HCT116 (cell line): ENCODE measurements at regions not wholly inside any gene's neighbourhood (a gene's known extent, or its start where the extent isn't known, plus 50 kb on each side); places are given as distances from the start of the nearest gene placed in this dataset.

Source experiments
- ATAC-seq: fragments of 200-7000 bp; cut with Tn5 transposase; 2 replicates; pipeline ENCODE4 v1.9.1; 2020; ENCODE audit warnings: mild to moderate bottlenecking, moderate library complexity
- BruUV-seq: library from RNA; stranded (reverse); fragments of 400-500 nt; replicated peaks from 2 replicates; lab custom pipeline; 2021; lab: Mats Ljungman, UMichigan
- CTCF ChIA-PET: fragments of 300-600 bp; sonication (Branson Sonifier 250); formaldehyde crosslinking; loops from one replicate; lab custom pipeline; 2021; ENCODE audit warnings: antibody characterized with exemption; lab: Charles Lee
- POLR2A ChIA-PET: fragments of 300-600, 350-600 bp; sonication (Branson Sonifier 250); formaldehyde crosslinking; loops from one replicate; lab custom pipeline; 2021; ENCODE audit warnings: antibody characterized with exemption; lab: Charles Lee
- RAD21 ChIA-PET, 2 experiments: fragments of 300-600 bp; sonication (Branson Sonifier 250); formaldehyde crosslinking; loops; one replicate each; lab custom pipeline; 2023; ENCODE audit warnings: low total read pairs in 2 of 2; ENCODE audit not compliant: uncharacterized antibody in 2 of 2, unreplicated experiment in 2 of 2, low non-redundant PET in 1 of 2; lab: Charles Lee
- DNase-seq: peaks from one replicate; pipeline ENCODE4 v3.0.0-alpha.2; 2010; ENCODE audit warnings: low read depth, low spot score
- H2AFZ ChIP-seq: fragments of 200-600 bp; shearing (Covaris generic), sonication (generic); 2 replicates; pipeline ENCODE4 v1.6.1; 2017; ENCODE audit warnings: low read depth, mixed run types, mixed read lengths, antibody characterized with exemption, low read length; ENCODE audit not compliant: poor library complexity, severe bottlenecking
- H3K27ac ChIP-seq: 2 replicates; pipeline ENCODE4 v1.5.1; 2012; ENCODE audit warnings: low read depth, low read length
- H3K27me3 ChIP-seq: fragments of 200-600 bp; sonication (generic); 2 replicates; pipeline ENCODE4 v1.6.1; 2016; ENCODE audit warnings: mixed run types, low read length, mixed read lengths; ENCODE audit not compliant: insufficient read depth
- H3K36me3 ChIP-seq, 2 experiments: fragments of 200-500 bp in 1 of 2; fragments of 200-600 bp in 1 of 2; sonication (Bioruptor generic) in 1 of 2; sonication (generic) in 1 of 2; 2 replicates each; pipeline versions ENCODE4 v1.5.1 to v1.6.1; 2014 to 2016; ENCODE audit warnings: low read length in 2 of 2, inconsistent platforms in 1 of 2, mixed read lengths in 1 of 2, mixed run types in 1 of 2; ENCODE audit not compliant: insufficient read depth in 2 of 2, control insufficient read depth in 1 of 2
- H3K4me1 ChIP-seq, 2 experiments: fragments of 200-600 bp in 1 of 2; sonication (generic) in 1 of 2; 2 replicates each; pipeline versions ENCODE4 v1.5.1 to v1.6.1; 2012 to 2017; ENCODE audit warnings: low read length in 2 of 2, inconsistent platforms in 1 of 2, mild to moderate bottlenecking in 1 of 2, mixed read lengths in 1 of 2, mixed run types in 1 of 2, moderate library complexity in 1 of 2; ENCODE audit not compliant: insufficient read depth in 2 of 2, control insufficient read depth in 1 of 2
- H3K4me2 ChIP-seq: fragments of 200-600 bp; sonication (generic); 2 replicates; pipeline ENCODE4 v1.6.1; 2017; ENCODE audit warnings: mixed run types, low read length, mixed read lengths
- H3K4me3 ChIP-seq, 2 experiments: fragments of 200-600 bp in 1 of 2; sonication (generic) in 1 of 2; replicated peaks in 1 of 2; 2 replicates each; pipeline ENCODE4 v1.5.1; 2011 to 2016; ENCODE audit warnings: low read length in 2 of 2, control low read depth in 1 of 2, low read depth in 1 of 2, mild to moderate bottlenecking in 1 of 2, mixed read lengths in 1 of 2, mixed run types in 1 of 2
- H3K79me2 ChIP-seq: fragments of 200-600 bp; sonication (generic); 2 replicates; pipeline ENCODE4 v1.6.1; 2017; ENCODE audit warnings: mild to moderate bottlenecking, mixed run types, low read length, moderate library complexity, mixed read lengths; ENCODE audit not compliant: insufficient read depth
- H3K9ac ChIP-seq: fragments of 200-600 bp; sonication (generic); 2 replicates; pipeline ENCODE4 v1.6.1; 2016; ENCODE audit warnings: low read length, mixed read lengths
- H3K9me2 ChIP-seq: fragments of 200-600 bp; sonication (generic), shearing (Covaris generic); 2 replicates; pipeline ENCODE4 v1.6.1; 2017; ENCODE audit warnings: mixed run types, mild to moderate bottlenecking, moderate library complexity; ENCODE audit not compliant: insufficient read depth
- H3K9me3 ChIP-seq, 2 experiments: fragments of 200-500 bp in 1 of 2; fragments of 200-600 bp in 1 of 2; sonication (Bioruptor generic) in 1 of 2; sonication (generic) in 1 of 2; 2 replicates each; pipeline ENCODE4 v1.6.1; 2014 to 2017; ENCODE audit warnings: low read length in 2 of 2, mixed read lengths in 2 of 2, inconsistent platforms in 1 of 2, low read depth in 1 of 2, mild to moderate bottlenecking in 1 of 2, mixed run types in 1 of 2, moderate library complexity in 1 of 2; ENCODE audit not compliant: control insufficient read depth in 1 of 2, insufficient read depth in 1 of 2
- H4K20me1 ChIP-seq: fragments of 200-600 bp; sonication (generic), shearing (Covaris generic); 2 replicates; pipeline ENCODE4 v1.6.1; 2017; ENCODE audit warnings: mixed run types, mild to moderate bottlenecking, moderate library complexity; ENCODE audit not compliant: insufficient read depth
- CEBPB ChIP-seq: IDR thresholded peaks from 2 replicates; pipeline ENCODE4 v1.6.1; 2012; ENCODE audit warnings: low read depth
- EZH2 ChIP-seq: fragments of 200-600 bp; sonication (generic); IDR thresholded peaks from 2 replicates; pipeline ENCODE4 v1.6.1; 2017; ENCODE audit warnings: antibody characterized with exemption, mixed run types
- FOSL1 ChIP-seq: IDR thresholded peaks from 2 replicates; pipeline ENCODE4 v1.6.1; 2012; ENCODE audit warnings: low read depth
- POLR2AphosphoS5 ChIP-seq: IDR thresholded peaks from 2 replicates; pipeline ENCODE4 v1.6.1; 2011; ENCODE audit warnings: mild to moderate bottlenecking, low read depth, low read length, moderate library complexity
- SP1 ChIP-seq: IDR thresholded peaks from 2 replicates; pipeline ENCODE4 v1.6.1; 2012; ENCODE audit warnings: low read depth
- TCF7L2 ChIP-seq: IDR thresholded peaks from 2 replicates; pipeline ENCODE4 v1.7.0; 2011; ENCODE audit warnings: borderline replicate concordance, inconsistent platforms; ENCODE audit not compliant: insufficient read depth, insufficient read length; ENCODE audit errors: extremely low read depth
- YY1 ChIP-seq: IDR thresholded peaks from 2 replicates; pipeline ENCODE4 v1.6.1; 2011; ENCODE audit warnings: low read length, low read depth, moderate library complexity, mild to moderate bottlenecking; ENCODE audit not compliant: insufficient replicate concordance; ENCODE audit errors: extremely low read depth
- ZNF274 ChIP-seq: fragments of 200-500 bp; sonication (Bioruptor generic); IDR thresholded peaks from 2 replicates; pipeline ENCODE4 v1.6.1; 2014; ENCODE audit warnings: mild to moderate bottlenecking, low read depth, low read length, inconsistent platforms
- intact Hi-C: fragments of 100-400 bp; cut with micrococcal nuclease; formaldehyde crosslinking; loops from 2 replicates; pipeline ENCODE4 v1.10.0; 2022
- TF ChIP-seq, protein P1 (sequence below), 3 experiments: fragments of 200-600 bp in 1 of 3; sonication (generic) in 1 of 3; IDR thresholded peaks in 2 of 3; conservative IDR thresholded peaks in 1 of 3; 2 replicates each; pipeline ENCODE4 v1.5.1; 2012 to 2017; ENCODE audit warnings: low read depth in 2 of 3, low read length in 2 of 3, antibody characterized with exemption in 1 of 3, borderline replicate concordance in 1 of 3, control low read depth in 1 of 3, mild to moderate bottlenecking in 1 of 3, mixed read lengths in 1 of 3, mixed run types in 1 of 3, moderate library complexity in 1 of 3; ENCODE audit not compliant: insufficient read depth in 1 of 3
- TF ChIP-seq, protein P2 (sequence below): IDR thresholded peaks from 2 replicates; pipeline ENCODE4 v1.6.1; 2012; ENCODE audit warnings: low read depth

DNA sequence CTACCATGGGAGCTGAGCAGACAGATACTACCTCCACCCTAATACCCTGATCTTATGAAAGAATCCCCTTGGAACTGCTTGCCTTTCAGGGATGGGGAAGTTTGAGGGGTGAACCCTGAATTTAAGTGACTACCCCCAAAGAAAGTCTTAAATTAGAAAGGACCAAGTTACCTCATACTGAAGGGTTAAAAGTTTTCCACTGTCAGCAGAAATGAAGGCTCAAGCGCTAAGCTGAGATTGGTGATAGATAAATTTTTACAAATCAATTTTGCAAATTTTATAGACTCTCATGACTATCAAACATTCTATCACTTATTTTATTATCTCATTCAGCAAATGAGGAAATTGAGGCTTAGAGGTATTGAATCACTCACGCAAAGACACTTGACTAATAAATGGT lies 233.2 kb upstream of the THSD7B start:
- Histone ChIP-seq H4K20me1 (no peaks in the 10 kb centered on the region), H2AFZ (no peak overlapping the region), H3K4me3 (no peak overlapping the region), H3K36me3 (no peaks in the 10 kb centered on the region), H3K27me3 (no peaks in the 10 kb centered on the region), H3K9me3 (no peaks in the 10 kb centered on the region), H3K9ac (no peak overlapping the region), H3K4me2 (no peak overlapping the region), H3K9me2 (no peaks in the 10 kb centered on the region), H3K79me2 (no peaks in the 10 kb centered on the region), H3K27ac (no peak overlapping the region), H3K4me1 (no peaks in the 10 kb centered on the region)
- ChIA-PET CTCF (no interaction called here), POLR2A (no interaction called here), RAD21 (no interaction called here)
- ATAC-seq (no peak), DNase-seq (no peak)
- no peak for TF ChIP-seq CEBPB
- no peak for TF ChIP-seq YY1
- no peak for TF ChIP-seq FOSL1
- TF ChIP-seq POLR2AphosphoS5: no peak
- TF ChIP-seq, protein P1, sequence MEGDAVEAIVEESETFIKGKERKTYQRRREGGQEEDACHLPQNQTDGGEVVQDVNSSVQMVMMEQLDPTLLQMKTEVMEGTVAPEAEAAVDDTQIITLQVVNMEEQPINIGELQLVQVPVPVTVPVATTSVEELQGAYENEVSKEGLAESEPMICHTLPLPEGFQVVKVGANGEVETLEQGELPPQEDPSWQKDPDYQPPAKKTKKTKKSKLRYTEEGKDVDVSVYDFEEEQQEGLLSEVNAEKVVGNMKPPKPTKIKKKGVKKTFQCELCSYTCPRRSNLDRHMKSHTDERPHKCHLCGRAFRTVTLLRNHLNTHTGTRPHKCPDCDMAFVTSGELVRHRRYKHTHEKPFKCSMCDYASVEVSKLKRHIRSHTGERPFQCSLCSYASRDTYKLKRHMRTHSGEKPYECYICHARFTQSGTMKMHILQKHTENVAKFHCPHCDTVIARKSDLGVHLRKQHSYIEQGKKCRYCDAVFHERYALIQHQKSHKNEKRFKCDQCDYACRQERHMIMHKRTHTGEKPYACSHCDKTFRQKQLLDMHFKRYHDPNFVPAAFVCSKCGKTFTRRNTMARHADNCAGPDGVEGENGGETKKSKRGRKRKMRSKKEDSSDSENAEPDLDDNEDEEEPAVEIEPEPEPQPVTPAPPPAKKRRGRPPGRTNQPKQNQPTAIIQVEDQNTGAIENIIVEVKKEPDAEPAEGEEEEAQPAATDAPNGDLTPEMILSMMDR (IDR thresholded peaks at IDR 0.05 in 2 of 3, conservative IDR thresholded peaks at IDR 0.05 in 1 of 3; ENCODE audit: borderline replicate concordance in 1 of 3, insufficient read depth in 1 of 3, low read depth in 2 of 3, low read length in 2 of 3): no peak
- no peak for TF ChIP-seq TCF7L2
- TF ChIP-seq SP1: no peak
- TF ChIP-seq, protein P2, sequence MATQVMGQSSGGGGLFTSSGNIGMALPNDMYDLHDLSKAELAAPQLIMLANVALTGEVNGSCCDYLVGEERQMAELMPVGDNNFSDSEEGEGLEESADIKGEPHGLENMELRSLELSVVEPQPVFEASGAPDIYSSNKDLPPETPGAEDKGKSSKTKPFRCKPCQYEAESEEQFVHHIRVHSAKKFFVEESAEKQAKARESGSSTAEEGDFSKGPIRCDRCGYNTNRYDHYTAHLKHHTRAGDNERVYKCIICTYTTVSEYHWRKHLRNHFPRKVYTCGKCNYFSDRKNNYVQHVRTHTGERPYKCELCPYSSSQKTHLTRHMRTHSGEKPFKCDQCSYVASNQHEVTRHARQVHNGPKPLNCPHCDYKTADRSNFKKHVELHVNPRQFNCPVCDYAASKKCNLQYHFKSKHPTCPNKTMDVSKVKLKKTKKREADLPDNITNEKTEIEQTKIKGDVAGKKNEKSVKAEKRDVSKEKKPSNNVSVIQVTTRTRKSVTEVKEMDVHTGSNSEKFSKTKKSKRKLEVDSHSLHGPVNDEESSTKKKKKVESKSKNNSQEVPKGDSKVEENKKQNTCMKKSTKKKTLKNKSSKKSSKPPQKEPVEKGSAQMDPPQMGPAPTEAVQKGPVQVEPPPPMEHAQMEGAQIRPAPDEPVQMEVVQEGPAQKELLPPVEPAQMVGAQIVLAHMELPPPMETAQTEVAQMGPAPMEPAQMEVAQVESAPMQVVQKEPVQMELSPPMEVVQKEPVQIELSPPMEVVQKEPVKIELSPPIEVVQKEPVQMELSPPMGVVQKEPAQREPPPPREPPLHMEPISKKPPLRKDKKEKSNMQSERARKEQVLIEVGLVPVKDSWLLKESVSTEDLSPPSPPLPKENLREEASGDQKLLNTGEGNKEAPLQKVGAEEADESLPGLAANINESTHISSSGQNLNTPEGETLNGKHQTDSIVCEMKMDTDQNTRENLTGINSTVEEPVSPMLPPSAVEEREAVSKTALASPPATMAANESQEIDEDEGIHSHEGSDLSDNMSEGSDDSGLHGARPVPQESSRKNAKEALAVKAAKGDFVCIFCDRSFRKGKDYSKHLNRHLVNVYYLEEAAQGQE: no peak
- no peak for TF ChIP-seq ZNF274
- no peak for TF ChIP-seq EZH2
- intact Hi-C loops: no loop called here
- BruUV-seq: no TSS peak
